ENCODE measurements at regions not wholly inside any gene's neighbourhood (a gene's known extent, or its start where the extent isn't known, plus 50 kb on each side); places are given as distances from the start of the nearest gene placed in this dataset.

- Histone ChIP-seq H3K4me3 (ENCODE audit: low read length in 3 of 3) (no peak overlapping the region), H3K9ac (ENCODE audit: low read length in 3 of 3) (no peak overlapping the region), H3K27me3 (ENCODE audit: control insufficient read depth, insufficient read depth, low read length) (no peaks in the 10 kb centered on the region), H3K27ac (ENCODE audit: low read depth in 2 of 2, low read length in 2 of 2) (no peak overlapping the region), H3K9me3 (ENCODE audit: control insufficient read depth in 2 of 3, insufficient read depth in 1 of 3, low read length in 3 of 3) (no peaks in the 10 kb centered on the region), H3K4me1 (ENCODE audit: control insufficient read depth in 2 of 3, insufficient read depth in 2 of 3, low read depth in 1 of 3, low read length in 3 of 3) (no peaks in the 10 kb centered on the region), H3K36me3 (ENCODE audit: control insufficient read depth in 2 of 3, insufficient read depth in 3 of 3, low read length in 3 of 3) (no peaks in the 10 kb centered on the region)
- TF ChIP-seq CTCF (IDR thresholded peaks at IDR 0.05; ENCODE audit: borderline replicate concordance, extremely low read depth, insufficient read depth) = no peak
- no peak for DNase-seq
- intact Hi-C loops (cut with DNase I) = no loop called here
- FAIRE-seq = no peak
These were observed 209.3 kb downstream of the PALM2AKAP2 start for GRCh38 chr9:109989296-109989695.

DNA sequence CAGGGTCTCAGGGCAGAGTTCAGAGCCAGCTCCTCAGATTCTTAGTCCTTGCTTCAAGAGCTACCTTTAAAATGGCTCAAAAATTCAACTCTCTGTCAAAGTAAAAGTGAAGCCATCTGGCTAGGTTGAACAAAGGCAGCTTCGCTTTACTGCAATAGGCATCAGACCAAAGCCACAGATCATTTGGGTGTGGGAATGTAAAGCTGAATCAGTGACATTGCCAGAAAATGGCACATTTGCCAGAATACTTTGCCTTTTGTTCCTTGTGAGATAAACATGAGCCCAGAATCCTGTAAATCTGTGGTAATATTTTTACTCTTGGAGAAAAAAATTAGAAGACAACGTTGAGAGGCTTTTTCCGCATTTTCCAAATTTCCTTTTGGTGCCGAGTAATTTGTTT lies 210.5 kb downstream of the PALM2AKAP2 start:
- H3K9ac ChIP-seq (ENCODE audit: low read length in 3 of 3) = no peak overlapping the region
- no peak overlapping the region for H3K4me3 ChIP-seq (ENCODE audit: low read length in 3 of 3)
- H3K27ac ChIP-seq (ENCODE audit: low read depth in 2 of 2, low read length in 2 of 2) = no peak overlapping the region
- DNase-seq (no peak), FAIRE-seq (no peak)
- intact Hi-C loops (cut with DNase I) = no loop called here
- no peaks in the 10 kb centered on the region for H3K36me3 ChIP-seq (ENCODE audit: control insufficient read depth in 2 of 3, insufficient read depth in 3 of 3, low read length in 3 of 3)
- no peaks in the 10 kb centered on the region for H3K9me3 ChIP-seq (ENCODE audit: control insufficient read depth in 2 of 3, insufficient read depth in 1 of 3, low read length in 3 of 3)
- no peaks in the 10 kb centered on the region for H3K4me1 ChIP-seq (ENCODE audit: control insufficient read depth in 2 of 3, insufficient read depth in 2 of 3, low read depth in 1 of 3, low read length in 3 of 3)
- H3K27me3 ChIP-seq (ENCODE audit: control insufficient read depth, insufficient read depth, low read length) = no peaks in the 10 kb centered on the region
- TF ChIP-seq CTCF (IDR thresholded peaks at IDR 0.05; ENCODE audit: borderline replicate concordance, extremely low read depth, insufficient read depth) = no peak

DNA sequence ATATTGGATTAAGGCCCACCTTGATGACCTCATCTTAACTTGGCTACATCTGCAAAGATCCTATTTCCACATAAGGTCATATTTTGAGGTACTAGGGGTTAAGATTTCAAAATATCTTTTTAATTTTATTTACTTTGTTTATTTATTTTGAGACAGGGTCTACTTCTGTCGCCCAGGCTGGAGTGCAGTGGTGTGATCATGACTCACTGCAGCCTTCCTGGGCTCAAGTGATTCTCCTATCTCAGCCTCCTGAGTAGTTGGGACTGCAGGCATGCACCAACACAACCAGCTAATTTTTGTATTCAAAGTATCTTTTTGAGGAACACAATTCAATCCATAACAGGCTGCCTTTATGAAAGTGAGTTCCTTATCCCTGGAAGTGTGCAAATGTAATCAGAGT lies 212.3 kb downstream of the PALM2AKAP2 start:
- DNase-seq (no peak), FAIRE-seq (no peak)
- Histone ChIP-seq H3K4me3 (ENCODE audit: low read length in 3 of 3) (no peak overlapping the region), H3K4me1 (ENCODE audit: control insufficient read depth in 2 of 3, insufficient read depth in 2 of 3, low read depth in 1 of 3, low read length in 3 of 3) (peaks cover 0 to 2% (median 0%) of the 10 kb centered on the region in 3 donors), H3K27me3 (ENCODE audit: control insufficient read depth, insufficient read depth, low read length) (no peaks in the 10 kb centered on the region), H3K27ac (ENCODE audit: low read depth in 2 of 2, low read length in 2 of 2) (no peak overlapping the region), H3K36me3 (ENCODE audit: control insufficient read depth in 2 of 3, insufficient read depth in 3 of 3, low read length in 3 of 3) (no peaks in the 10 kb centered on the region), H3K9ac (ENCODE audit: low read length in 3 of 3) (no peak overlapping the region), H3K9me3 (ENCODE audit: control insufficient read depth in 2 of 3, insufficient read depth in 1 of 3, low read length in 3 of 3) (no peaks in the 10 kb centered on the region)
- intact Hi-C loops (cut with DNase I) = no loop called here
- no peak for TF ChIP-seq CTCF (IDR thresholded peaks at IDR 0.05; ENCODE audit: borderline replicate concordance, extremely low read depth, insufficient read depth)

DNA sequence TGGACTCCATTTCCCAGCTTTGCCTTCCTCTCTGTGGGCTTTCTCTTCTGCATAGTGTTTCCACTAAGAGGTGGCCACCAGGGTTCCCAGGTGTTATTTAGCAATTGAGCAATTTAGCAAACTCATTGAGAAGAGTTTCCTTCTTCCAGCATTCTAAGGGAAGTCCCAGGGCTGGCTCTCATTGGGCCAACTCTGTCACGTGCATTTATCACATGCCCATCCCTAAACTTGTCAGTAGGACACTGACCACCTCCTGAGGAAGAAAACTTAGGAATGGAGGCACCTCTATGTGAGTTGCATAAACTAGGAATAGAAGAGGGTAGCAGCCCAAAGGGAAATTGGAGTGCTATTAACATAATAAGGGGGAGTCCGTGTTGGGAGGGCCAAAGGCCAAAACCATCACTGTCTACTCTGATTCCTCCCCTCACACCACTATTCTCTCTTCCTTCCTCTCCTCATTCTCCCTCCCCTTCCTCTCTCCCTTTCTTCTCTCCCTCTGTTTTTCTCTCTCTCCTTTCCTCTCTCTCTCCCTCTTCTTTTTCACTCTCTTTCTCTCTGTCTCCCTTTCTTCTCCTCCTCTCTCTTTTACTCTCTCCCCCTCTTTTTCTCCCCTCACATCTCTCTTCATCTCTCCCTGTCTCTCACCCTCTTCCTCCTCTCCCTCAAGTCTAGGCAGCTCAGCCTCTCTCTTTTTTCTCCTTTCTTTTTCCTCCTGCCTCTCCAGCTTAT lies 213.4 kb downstream of the PALM2AKAP2 start:
- H3K27ac ChIP-seq (ENCODE audit: low read depth in 2 of 2, low read length in 2 of 2) = no peak overlapping the region
- FAIRE-seq (no peak), DNase-seq (no peak)
- TF ChIP-seq CTCF (IDR thresholded peaks at IDR 0.05; ENCODE audit: borderline replicate concordance, extremely low read depth, insufficient read depth) = no peak
- no peak overlapping the region for H3K4me3 ChIP-seq (ENCODE audit: low read length in 3 of 3)
- no peaks in the 10 kb centered on the region for H3K9me3 ChIP-seq (ENCODE audit: control insufficient read depth in 2 of 3, insufficient read depth in 1 of 3, low read length in 3 of 3)
- intact Hi-C loops (cut with DNase I) = no loop called here
- H3K4me1 ChIP-seq (ENCODE audit: control insufficient read depth in 2 of 3, insufficient read depth in 2 of 3, low read depth in 1 of 3, low read length in 3 of 3) = peaks cover 0 to 2% (median 0%) of the 10 kb centered on the region in 3 donors
- H3K9ac ChIP-seq (ENCODE audit: low read length in 3 of 3) = no peak overlapping the region
- H3K27me3 ChIP-seq (ENCODE audit: control insufficient read depth, insufficient read depth, low read length) = no peaks in the 10 kb centered on the region
- H3K36me3 ChIP-seq (ENCODE audit: control insufficient read depth in 2 of 3, insufficient read depth in 3 of 3, low read length in 3 of 3) = no peaks in the 10 kb centered on the region

Measured in kidney (tissue), 13 donors.